RWPE2 (cell line): ENCODE measurements at regions not wholly inside any gene's neighbourhood (a gene's known extent, or its start where the extent isn't known, plus 50 kb on each side); places are given as distances from the start of the nearest gene placed in this dataset.
"Not testable (repeated sequence)": the region's sequence is repeated elsewhere in the genome, so short reads cannot be mapped to it uniquely, and the experiment has no call there.

Source experiments
- ATAC-seq: fragments of 200-7000 bp; cut with Tn5 transposase; 3 replicates; pipeline ENCODE4 v1.9.1; 2021; ENCODE audit warnings: low read depth
- DNase-seq: peaks from one replicate; pipeline ENCODE4 v3.0.0-alpha.2; 2020; ENCODE audit warnings: low spot score
- H3K27ac ChIP-seq: fragments of 450-650 bp; 2 replicates; pipeline ENCODE4 v1.5.1; 2017; ENCODE audit warnings: mild to moderate bottlenecking; ENCODE audit not compliant: poor library complexity, severe bottlenecking
- H3K27me3 ChIP-seq: fragments of 250-450 bp; sonication (Bioruptor Pico); 2 replicates; pipeline ENCODE4 v1.5.1; 2021; ENCODE audit warnings: mild to moderate bottlenecking, moderate library complexity; ENCODE audit not compliant: insufficient read depth, poor library complexity, severe bottlenecking
- H3K36me3 ChIP-seq: fragments of 250-450 bp; sonication (Bioruptor Pico); 2 replicates; pipeline ENCODE4 v1.5.1; 2020; ENCODE audit warnings: low read depth, mild to moderate bottlenecking, moderate library complexity
- H3K4me1 ChIP-seq: fragments of 250-450 bp; sonication (Bioruptor Pico); 2 replicates; pipeline ENCODE4 v1.5.1; 2021; ENCODE audit warnings: mild to moderate bottlenecking, moderate library complexity; ENCODE audit not compliant: insufficient read depth, poor library complexity, severe bottlenecking
- H3K4me3 ChIP-seq: fragments of 250-450 bp; sonication (Bioruptor Pico); 2 replicates; pipeline ENCODE4 v1.5.1; 2021; ENCODE audit warnings: mild to moderate bottlenecking, moderate library complexity; ENCODE audit not compliant: severe bottlenecking
- H3K9me3 ChIP-seq: fragments of 250-450 bp; sonication (Bioruptor Pico); 2 replicates; pipeline ENCODE4 v1.5.1; 2021; ENCODE audit warnings: mild to moderate bottlenecking, moderate library complexity; ENCODE audit not compliant: severe bottlenecking
- CTCF ChIP-seq: fragments of 450-650 bp; IDR thresholded peaks from one replicate; pipeline ENCODE4 v1.5.1; 2017; ENCODE audit warnings: mild to moderate bottlenecking, moderate library complexity; ENCODE audit not compliant: poor library complexity, severe bottlenecking

GRCh38 chr1:222054416-222054815, 312.5 kb upstream of the DUSP10 start:
- H3K9me3 ChIP-seq: no peaks in the 10 kb centered on the region
- DNase-seq (no peak), ATAC-seq (no peak)
- no peak overlapping the region for H3K4me3 ChIP-seq
- H3K27me3 ChIP-seq: no peaks in the 10 kb centered on the region
- TF ChIP-seq CTCF: no peak
- no peaks in the 10 kb centered on the region for H3K4me1 ChIP-seq
- no peaks in the 10 kb centered on the region for H3K36me3 ChIP-seq
- H3K27ac ChIP-seq: no peak overlapping the region

GRCh38 chr1:222053790-222054294, 312.0 kb upstream of the DUSP10 start:
- DNase-seq: no peak
- Histone ChIP-seq H3K27me3 (no peaks in the 10 kb centered on the region), H3K36me3 (no peaks in the 10 kb centered on the region), H3K4me3 (no peak overlapping the region), H3K9me3 (no peaks in the 10 kb centered on the region), H3K27ac (no peak overlapping the region), H3K4me1 (no peaks in the 10 kb centered on the region)
- no peak for TF ChIP-seq CTCF
- ATAC-seq: no peak

GRCh38 chr1:222051311-222051710, 309.4 kb upstream of the DUSP10 start:
- not testable (repeated sequence) for H3K4me1 ChIP-seq, H3K4me3 ChIP-seq, ATAC-seq, H3K27ac ChIP-seq, H3K36me3 ChIP-seq, DNase-seq, H3K27me3 ChIP-seq, H3K9me3 ChIP-seq

GRCh38 chr1:222049661-222050060, 307.8 kb upstream of the DUSP10 start:
- H3K36me3 ChIP-seq, ATAC-seq, H3K4me3 ChIP-seq, DNase-seq, H3K4me1 ChIP-seq, H3K27ac ChIP-seq, H3K27me3 ChIP-seq, H3K9me3 ChIP-seq: not testable (repeated sequence)

GRCh38 chr1:222049176-222049575, 307.3 kb upstream of the DUSP10 start:
- no peak overlapping the region for H3K27ac ChIP-seq
- no peak for DNase-seq
- TF ChIP-seq CTCF: no peak
- no peaks in the 10 kb centered on the region for H3K4me1 ChIP-seq
- H3K27me3 ChIP-seq: no peaks in the 10 kb centered on the region
- no peak for ATAC-seq
- H3K36me3 ChIP-seq: no peaks in the 10 kb centered on the region
- no peak overlapping the region for H3K4me3 ChIP-seq
- H3K9me3 ChIP-seq: no peaks in the 10 kb centered on the region

- ATAC-seq: no peak
- Histone ChIP-seq H3K4me1 (no peaks in the 10 kb centered on the region), H3K4me3 (no peak overlapping the region), H3K36me3 (no peaks in the 10 kb centered on the region), H3K27me3 (no peaks in the 10 kb centered on the region), H3K27ac (no peak overlapping the region), H3K9me3 (no peaks in the 10 kb centered on the region)
- TF ChIP-seq CTCF: no peak
- no peak for DNase-seq
Observed at GRCh38 chr1:222048094-222048595, 306.3 kb upstream of the DUSP10 start.
